ENCODE measurements at regions not wholly inside any gene's neighbourhood (a gene's known extent, or its start where the extent isn't known, plus 50 kb on each side); places are given as distances from the start of the nearest gene placed in this dataset.

DNA sequence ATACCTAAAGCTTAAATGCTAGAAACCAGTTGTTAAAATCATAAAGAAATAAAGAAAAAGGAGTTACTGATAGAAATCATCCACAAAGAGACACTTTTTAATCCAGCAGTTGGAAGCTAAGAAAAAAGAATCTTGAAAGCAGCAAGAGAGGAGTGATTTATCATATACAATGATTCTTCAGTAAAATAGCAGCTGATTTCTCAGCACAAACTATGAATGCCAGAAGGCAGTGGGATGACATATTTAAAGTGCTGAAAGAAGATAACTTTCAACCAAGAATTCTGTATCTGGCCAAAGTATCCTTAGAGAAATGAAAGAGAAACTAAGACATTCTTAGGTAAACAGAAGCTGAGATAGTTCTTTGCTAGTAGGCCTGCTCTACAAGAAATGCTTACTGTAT, 366.0 kb downstream of the HTR1A start:
- Mint-ChIP-seq H3K36me3 (no peaks in the 10 kb centered on the region), H3K9me3 (peaks cover 0 to 11% (median 8%) of the 10 kb centered on the region in 9 donors), H3K4me3 (no peak overlapping the region), H3K4me1 (no peaks in the 10 kb centered on the region), H3K27me3 (no peaks in the 10 kb centered on the region), H3K27ac (no peak overlapping the region)
- POLR2A ChIA-PET, result no interaction called here
- DNase-seq (no peak), ATAC-seq (no peak)

DNA sequence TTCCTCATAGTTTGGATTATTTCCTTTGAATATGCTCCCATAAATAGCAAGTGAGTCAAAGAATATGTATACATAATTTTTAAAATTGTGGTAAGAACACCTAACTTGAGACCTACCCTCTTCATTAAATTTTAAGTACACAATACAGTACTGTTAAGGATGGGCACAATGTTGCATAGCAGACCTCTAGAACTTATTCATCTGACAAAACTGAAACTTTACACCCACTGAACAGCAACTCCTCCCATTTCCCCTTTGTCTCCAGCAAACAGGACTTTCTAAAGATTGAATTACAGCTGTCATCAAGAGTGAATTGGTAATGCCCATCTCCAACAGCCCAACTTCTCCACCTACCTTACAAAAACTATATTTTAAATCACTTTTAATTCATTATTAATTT, 388.9 kb downstream of the HTR1A start:
- POLR2A ChIA-PET, result no interaction called here
- H3K4me1 Mint-ChIP-seq, result no peaks in the 10 kb centered on the region
- ATAC-seq, result no peak
- no peaks in the 10 kb centered on the region for H3K27me3 Mint-ChIP-seq
- DNase-seq, result no peak
- peaks cover 0 to 14% (median 2%) of the 10 kb centered on the region in 9 donors for H3K9me3 Mint-ChIP-seq
- no peak overlapping the region for H3K27ac Mint-ChIP-seq
- no peaks in the 10 kb centered on the region for H3K36me3 Mint-ChIP-seq
- H3K4me3 Mint-ChIP-seq, result no peak overlapping the region

DNA sequence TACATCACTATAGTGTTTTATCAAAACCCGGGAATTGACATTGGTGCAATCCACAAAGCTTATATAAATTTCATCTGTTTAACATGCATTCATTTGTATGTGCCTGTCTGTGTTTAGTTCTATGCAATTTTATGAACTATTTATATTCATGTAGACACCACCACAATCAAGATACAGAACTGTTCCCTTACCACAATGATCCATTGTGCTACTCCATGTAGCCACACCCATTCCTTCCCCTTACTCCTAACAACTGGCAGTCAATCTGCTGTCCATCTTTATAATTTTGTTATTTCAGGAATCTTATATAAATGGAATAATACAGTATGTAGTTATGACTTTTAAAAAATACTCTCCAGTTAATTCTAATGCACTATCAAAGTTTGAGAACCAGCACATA, 389.5 kb downstream of the HTR1A start:
- Mint-ChIP-seq H3K4me1 (no peaks in the 10 kb centered on the region), H3K4me3 (no peak overlapping the region), H3K27ac (no peak overlapping the region), H3K27me3 (no peaks in the 10 kb centered on the region), H3K36me3 (no peaks in the 10 kb centered on the region), H3K9me3 (peaks cover 0 to 14% (median 2%) of the 10 kb centered on the region in 9 donors)
- ATAC-seq, result no peak
- POLR2A ChIA-PET, result no interaction called here
- no peak for DNase-seq

DNA sequence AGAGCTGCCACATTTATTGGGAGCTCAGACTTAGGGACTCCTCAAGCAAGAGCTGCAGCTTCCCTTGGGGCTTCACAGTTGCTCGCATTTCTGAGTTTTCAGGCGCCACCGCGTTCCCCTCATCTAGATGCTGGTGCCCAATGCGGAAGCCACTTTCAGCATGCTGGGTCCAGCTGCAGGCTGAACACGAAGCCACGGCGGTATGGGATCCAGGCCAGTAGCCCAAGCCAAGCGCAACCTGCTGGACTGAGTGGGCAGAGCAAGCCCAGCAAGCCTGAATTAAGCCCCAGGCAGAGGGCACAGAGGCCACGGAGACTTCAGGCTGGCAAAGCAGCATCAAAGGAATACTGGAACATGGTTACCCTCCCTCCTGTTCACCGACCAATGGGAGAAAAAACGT, 391.5 kb downstream of the HTR1A start:
- Mint-ChIP-seq H3K36me3 (no peaks in the 10 kb centered on the region), H3K4me1 (no peaks in the 10 kb centered on the region)
- POLR2A ChIA-PET, result no interaction called here

DNA sequence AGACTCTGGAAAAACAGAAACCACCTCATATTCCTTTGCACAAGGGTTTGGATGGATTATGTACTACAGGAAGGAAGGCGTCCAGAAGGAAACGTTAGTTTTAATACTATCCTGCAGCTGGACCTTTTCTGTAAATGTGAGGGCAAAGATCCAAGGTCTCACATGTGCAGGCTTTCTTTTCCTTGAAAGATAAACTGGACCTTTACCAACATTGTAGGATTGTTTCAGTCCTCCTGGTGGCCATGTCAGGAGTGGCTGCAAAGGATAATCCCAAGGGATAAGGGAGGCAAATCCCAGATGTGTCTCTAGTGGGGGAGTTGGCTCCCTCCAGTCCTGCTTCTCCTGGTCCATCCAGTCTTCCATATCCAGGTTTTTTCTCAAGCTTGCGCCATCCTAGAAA, 397.5 kb downstream of the HTR1A start:
- POLR2A ChIA-PET, result no interaction called here
- H3K27me3 Mint-ChIP-seq, result no peaks in the 10 kb centered on the region
- no peak overlapping the region for H3K4me3 Mint-ChIP-seq
- DNase-seq (no peak), ATAC-seq (no peak)
- no peaks in the 10 kb centered on the region for H3K4me1 Mint-ChIP-seq
- peaks cover 0 to 5% (median 0%) of the 10 kb centered on the region in 3 donors for H3K36me3 Mint-ChIP-seq
- H3K9me3 Mint-ChIP-seq, result peaks cover 5 to 45% (median 17%) of the 10 kb centered on the region in 9 donors
- H3K27ac Mint-ChIP-seq, result no peak overlapping the region

More for the DNA sequence above, 391.5 kb downstream of the HTR1A start:
- Mint-ChIP-seq H3K27ac (no peak overlapping the region), H3K4me3 (no peak overlapping the region), H3K27me3 (no peaks in the 10 kb centered on the region), H3K9me3 (peaks cover 0 to 14% (median 5%) of the 10 kb centered on the region in 9 donors)
- no peak for ATAC-seq
- DNase-seq, result no peak

DNA sequence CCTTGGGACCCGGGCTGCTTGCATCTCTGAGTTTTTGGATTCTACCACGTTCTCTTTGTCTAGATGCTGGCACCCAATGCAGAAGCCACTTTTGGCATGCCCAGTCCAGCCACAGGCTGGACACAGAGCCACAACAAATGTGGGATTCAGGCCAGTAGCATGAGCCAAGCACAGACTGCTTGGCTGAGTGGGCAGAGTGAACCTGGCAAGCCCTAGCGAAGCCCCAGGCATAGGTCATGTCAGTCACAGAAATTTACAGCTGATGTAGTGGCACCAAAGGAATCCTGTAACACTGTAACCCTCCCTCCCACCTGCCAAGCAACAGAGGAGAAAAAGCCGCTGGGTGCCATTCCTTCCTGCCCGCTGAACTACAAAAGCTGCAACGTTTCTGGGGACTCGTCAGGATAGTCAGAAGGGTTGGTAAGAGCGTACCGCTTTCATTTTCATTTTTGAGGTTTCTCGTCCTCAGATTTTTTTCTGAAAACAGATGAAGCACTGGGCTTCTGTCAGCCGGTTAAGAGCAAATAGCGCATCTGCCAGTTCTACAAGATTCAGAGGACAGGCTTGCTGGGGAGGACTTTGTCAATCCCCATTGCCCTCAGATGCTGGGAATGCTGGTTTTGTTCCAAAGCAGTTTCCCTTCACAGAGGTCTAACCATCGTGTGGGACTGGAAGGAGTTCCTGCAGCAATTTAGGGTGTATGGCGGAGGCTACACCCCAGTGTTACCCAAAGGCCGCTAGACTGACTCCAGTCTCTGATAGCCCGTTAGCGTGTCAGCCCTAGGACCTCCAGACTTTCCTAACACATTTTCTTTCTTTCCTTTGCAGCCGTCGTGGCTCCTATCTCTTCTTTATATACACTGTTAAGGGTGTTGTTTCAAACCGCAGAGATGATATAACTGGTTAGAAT, 399.0 kb downstream of the HTR1A start:
- ATAC-seq (no peak), DNase-seq (no peak)
- Mint-ChIP-seq H3K9me3 (peaks cover 5 to 47% (median 9%) of the 10 kb centered on the region in 9 donors), H3K4me3 (no peak overlapping the region), H3K27ac (no peak overlapping the region), H3K36me3 (peaks cover 0 to 5% (median 0%) of the 10 kb centered on the region in 3 donors), H3K27me3 (no peaks in the 10 kb centered on the region), H3K4me1 (no peaks in the 10 kb centered on the region)
- POLR2A ChIA-PET, result no interaction called here

DNA sequence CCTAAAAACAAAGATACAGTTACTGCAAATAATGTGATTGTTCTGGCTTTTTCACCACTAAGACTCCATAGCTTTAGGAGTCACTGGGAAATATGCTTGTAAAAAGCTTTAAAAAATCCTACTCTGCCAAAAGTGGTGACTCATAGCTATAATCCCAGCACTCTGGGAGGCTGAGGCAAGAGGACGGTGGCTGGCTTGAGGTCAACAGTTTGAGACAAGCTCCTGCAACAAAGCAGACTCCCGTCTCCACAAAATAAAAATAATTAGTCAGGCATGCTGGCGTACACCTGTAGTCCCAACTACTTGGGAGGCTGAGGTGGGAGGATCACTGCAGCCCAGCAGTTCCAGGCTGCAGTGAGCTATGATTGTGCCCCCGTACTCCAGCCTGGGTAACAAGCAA, 406.4 kb downstream of the HTR1A start:
- no peak overlapping the region for H3K4me3 Mint-ChIP-seq
- H3K36me3 Mint-ChIP-seq, result no peaks in the 10 kb centered on the region
- H3K9me3 Mint-ChIP-seq, result peaks cover 0 to 13% (median 3%) of the 10 kb centered on the region in 9 donors
- DNase-seq (no peak), ATAC-seq (no peak)
- no peaks in the 10 kb centered on the region for H3K4me1 Mint-ChIP-seq
- H3K27ac Mint-ChIP-seq, result no peak overlapping the region
- H3K27me3 Mint-ChIP-seq, result no peaks in the 10 kb centered on the region
- POLR2A ChIA-PET, result no interaction called here

DNA sequence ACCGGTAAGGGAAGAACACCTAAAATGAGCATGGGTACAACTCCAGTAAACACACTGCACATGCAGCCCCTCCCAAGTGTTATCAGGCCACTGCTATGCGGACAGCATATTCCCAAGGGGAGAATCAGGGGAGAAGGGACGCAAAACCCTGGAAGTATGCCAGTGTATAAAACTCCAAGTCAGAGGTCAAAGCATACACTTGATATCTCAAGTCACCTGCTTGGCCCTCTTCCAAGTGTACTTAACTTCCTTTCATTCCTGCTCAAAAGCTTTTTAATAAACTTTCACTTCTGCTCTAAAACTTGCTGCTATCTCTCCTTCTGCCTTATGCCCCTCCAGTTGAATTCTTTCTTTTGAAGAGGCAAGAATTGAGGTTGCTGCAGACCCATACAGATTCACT, 408.1 kb downstream of the HTR1A start:
- no peak for ATAC-seq
- POLR2A ChIA-PET, result no interaction called here
- DNase-seq, result no peak
- no peak overlapping the region for H3K4me3 Mint-ChIP-seq
- H3K27me3 Mint-ChIP-seq, result no peaks in the 10 kb centered on the region
- no peaks in the 10 kb centered on the region for H3K36me3 Mint-ChIP-seq
- no peaks in the 10 kb centered on the region for H3K4me1 Mint-ChIP-seq
- no peak overlapping the region for H3K27ac Mint-ChIP-seq
- H3K9me3 Mint-ChIP-seq, result peaks cover 0 to 8% (median 0%) of the 10 kb centered on the region in 9 donors

DNA sequence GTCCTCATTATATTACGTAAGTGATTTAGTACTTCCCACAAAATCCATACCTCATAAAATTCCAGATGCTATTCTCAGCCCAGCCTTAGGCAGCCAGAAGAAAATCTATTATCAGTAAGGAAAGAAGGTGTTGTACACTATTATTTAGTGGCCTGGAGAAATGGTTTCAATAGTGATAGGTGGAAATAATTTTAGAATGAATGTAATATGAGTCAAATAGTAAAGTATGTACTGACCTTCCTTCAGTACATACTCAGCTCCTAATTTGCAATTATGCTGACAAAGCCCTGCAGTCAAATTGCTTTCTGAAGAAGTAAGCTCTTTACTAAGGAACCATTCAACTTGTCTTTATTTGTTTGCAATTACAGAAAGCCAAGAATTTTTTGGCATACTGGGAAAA, 409.2 kb downstream of the HTR1A start:
- peaks cover 0 to 5% (median 0%) of the 10 kb centered on the region in 9 donors for H3K9me3 Mint-ChIP-seq
- H3K36me3 Mint-ChIP-seq, result no peaks in the 10 kb centered on the region
- no peak for DNase-seq
- no peaks in the 10 kb centered on the region for H3K4me1 Mint-ChIP-seq
- no peaks in the 10 kb centered on the region for H3K27me3 Mint-ChIP-seq
- ATAC-seq, result no peak
- no peak overlapping the region for H3K4me3 Mint-ChIP-seq
- POLR2A ChIA-PET, result no interaction called here
- H3K27ac Mint-ChIP-seq, result no peak overlapping the region

DNA sequence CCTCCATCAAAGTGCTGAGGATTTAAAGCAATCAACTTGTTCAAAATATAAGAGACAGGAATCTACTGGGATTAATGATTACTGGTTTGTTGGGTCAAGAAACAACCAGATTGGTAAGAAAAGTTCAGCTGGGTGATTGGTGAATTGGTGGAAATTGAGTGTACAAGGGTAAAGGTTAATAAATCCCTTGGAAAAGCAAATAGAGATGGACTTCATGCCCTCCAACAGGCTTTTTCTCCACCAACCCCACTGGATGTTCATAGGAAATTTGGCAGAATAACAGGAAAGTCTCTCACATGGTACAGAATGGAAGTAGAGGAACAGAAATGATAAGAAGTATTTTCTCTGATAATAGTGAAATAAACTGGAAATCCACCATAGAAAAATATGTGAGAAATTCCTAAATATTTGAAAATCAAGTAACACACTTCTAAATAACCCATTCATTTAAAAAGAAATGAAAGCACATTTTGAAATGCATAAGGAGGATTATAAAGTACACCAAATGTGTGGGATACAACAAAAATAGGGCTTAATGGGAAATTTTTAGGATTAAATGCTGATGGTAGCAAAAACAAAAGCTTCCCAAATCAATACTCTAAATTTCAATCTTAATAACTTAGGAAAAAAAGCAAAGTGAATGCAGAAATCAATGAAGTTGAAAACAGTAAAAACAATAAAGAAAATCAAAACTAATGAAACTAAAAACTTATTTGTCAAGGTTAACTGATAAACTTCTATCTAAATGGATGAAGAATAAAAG, 426.2 kb downstream of the HTR1A start:
- ATAC-seq, result no peak
- Mint-ChIP-seq H3K27ac (no peak overlapping the region), H3K9me3 (peaks cover 0 to 35% (median 6%) of the 10 kb centered on the region in 9 donors), H3K27me3 (no peaks in the 10 kb centered on the region), H3K4me1 (no peaks in the 10 kb centered on the region), H3K36me3 (no peaks in the 10 kb centered on the region), H3K4me3 (no peak overlapping the region)
- DNase-seq, result no peak
- POLR2A ChIA-PET, result no interaction called here

DNA sequence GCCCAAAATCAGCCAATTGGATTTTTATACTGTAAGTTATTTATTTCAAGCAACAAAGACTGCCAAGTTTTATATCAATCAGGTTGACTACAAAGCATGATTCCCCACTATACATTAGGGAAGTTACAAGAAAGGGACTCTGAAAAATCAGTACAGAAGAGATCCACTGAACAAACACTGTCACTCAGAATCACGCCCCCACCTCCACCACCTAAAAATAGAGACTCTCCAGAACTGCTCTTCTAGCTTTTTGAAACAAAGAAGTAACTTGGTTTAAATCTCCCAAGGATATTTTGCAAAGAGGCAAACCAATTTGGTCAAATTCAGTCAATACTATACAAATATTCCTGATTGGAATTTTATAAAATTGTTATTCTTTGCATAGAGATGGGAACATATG, 438.0 kb downstream of the HTR1A start:
- peaks cover 0 to 2% (median 0%) of the 10 kb centered on the region in 3 donors for H3K36me3 Mint-ChIP-seq
- POLR2A ChIA-PET, result no interaction called here
- H3K4me1 Mint-ChIP-seq, result no peaks in the 10 kb centered on the region
- DNase-seq (no peak), ATAC-seq (no peak)
- H3K27ac Mint-ChIP-seq, result no peak overlapping the region
- no peaks in the 10 kb centered on the region for H3K27me3 Mint-ChIP-seq
- H3K4me3 Mint-ChIP-seq, result no peak overlapping the region
- H3K9me3 Mint-ChIP-seq, result peaks cover 0 to 14% (median 9%) of the 10 kb centered on the region in 9 donors

DNA sequence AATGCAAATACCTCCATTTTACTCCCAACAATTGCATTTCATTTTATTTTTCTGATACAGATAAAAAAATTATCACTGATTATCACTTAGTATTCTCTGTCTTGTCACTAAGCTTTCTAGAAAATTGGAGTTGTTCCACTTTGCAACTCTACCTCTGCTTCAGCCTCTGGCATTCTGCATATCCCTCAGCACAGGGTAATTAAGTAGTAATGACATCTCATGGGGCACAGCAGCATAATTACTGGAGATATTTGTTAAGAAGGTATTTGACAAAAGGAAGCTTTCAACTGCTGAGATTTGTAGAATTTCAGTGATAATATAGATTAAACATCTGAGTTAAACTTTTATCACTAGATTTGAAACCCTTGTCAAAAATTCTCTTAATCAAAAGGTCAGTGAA, 446.2 kb downstream of the HTR1A start:
- no peak overlapping the region for H3K27ac Mint-ChIP-seq
- peaks cover 0 to 23% (median 8%) of the 10 kb centered on the region in 9 donors for H3K9me3 Mint-ChIP-seq
- no peaks in the 10 kb centered on the region for H3K4me1 Mint-ChIP-seq
- ATAC-seq (no peak), DNase-seq (no peak)
- no peak overlapping the region for H3K4me3 Mint-ChIP-seq
- H3K27me3 Mint-ChIP-seq, result no peaks in the 10 kb centered on the region
- peaks cover 0 to 2% (median 0%) of the 10 kb centered on the region in 3 donors for H3K36me3 Mint-ChIP-seq
- POLR2A ChIA-PET, result no interaction called here

DNA sequence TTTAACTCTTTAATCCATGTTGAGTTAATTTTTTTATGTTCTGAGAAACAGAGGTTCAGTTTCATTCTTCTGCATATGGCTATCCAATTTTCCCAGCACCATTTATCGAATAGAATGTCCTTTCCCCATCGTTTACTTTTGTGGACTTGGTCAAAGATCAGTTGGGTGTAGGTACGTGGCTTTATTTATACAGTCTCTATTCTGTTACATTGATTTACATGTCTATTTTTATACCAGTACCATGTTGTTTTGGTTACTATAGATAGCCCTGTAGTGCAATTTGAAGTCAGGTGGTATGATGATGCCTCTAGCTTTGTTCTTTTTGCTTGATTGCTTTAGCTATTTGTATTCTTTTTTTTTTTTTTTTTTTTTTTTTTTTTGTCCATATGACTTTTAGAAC, 462.0 kb downstream of the HTR1A start:
- no peaks in the 10 kb centered on the region for H3K27me3 Mint-ChIP-seq
- DNase-seq (no peak), ATAC-seq (no peak)
- H3K36me3 Mint-ChIP-seq, result no peaks in the 10 kb centered on the region
- H3K4me3 Mint-ChIP-seq, result no peak overlapping the region
- no peaks in the 10 kb centered on the region for H3K4me1 Mint-ChIP-seq
- H3K27ac Mint-ChIP-seq, result no peak overlapping the region
- peaks cover 0 to 28% (median 2%) of the 10 kb centered on the region in 9 donors for H3K9me3 Mint-ChIP-seq
- POLR2A ChIA-PET, result no interaction called here

Data from naive thymus-derived CD8-positive, alpha-beta T cell (primary cell).